PFSK-1 (cell line): ENCODE measurements at regions not wholly inside any gene's neighbourhood (a gene's known extent, or its start where the extent isn't known, plus 50 kb on each side); places are given as distances from the start of the nearest gene placed in this dataset.

Source experiments
- FOXP2 ChIP-seq: optimal IDR thresholded peaks from 2 replicates; pipeline ENCODE3; 2011; ENCODE audit warnings: borderline replicate concordance, control low read depth, inconsistent platforms; ENCODE audit not compliant: insufficient read depth; ENCODE audit errors: extremely low read length, extremely low read depth
- POLR2AphosphoS5 ChIP-seq: IDR thresholded peaks from 2 replicates; pipeline ENCODE4 v1.6.1; 2012; ENCODE audit warnings: low read depth, mild to moderate bottlenecking, control low read depth, low read length, moderate library complexity
- REST ChIP-seq, 2 experiments: IDR thresholded peaks; 2 replicates each; pipeline versions ENCODE4 v1.6.1 to v1.8.0; 2011 to 2012; ENCODE audit warnings: low read depth in 2 of 2, low read length in 2 of 2, control low read depth in 1 of 2, inconsistent platforms in 1 of 2, mild to moderate bottlenecking in 1 of 2, moderate library complexity in 1 of 2; ENCODE audit not compliant: insufficient read depth in 1 of 2
- SIN3A ChIP-seq: IDR thresholded peaks from 2 replicates; pipeline ENCODE4 v1.6.1; 2012; ENCODE audit warnings: mild to moderate bottlenecking, low read length, moderate library complexity, borderline replicate concordance; ENCODE audit not compliant: insufficient read depth
- TAF1 ChIP-seq: IDR thresholded peaks from 2 replicates; pipeline ENCODE4 v1.6.1; 2012; ENCODE audit warnings: low read length, control low read depth, borderline replicate concordance; ENCODE audit not compliant: insufficient read depth

- TF ChIP-seq FOXP2: no peak
- no peak for TF ChIP-seq POLR2AphosphoS5
- TF ChIP-seq TAF1: no peak
- no peak for TF ChIP-seq REST (IDR thresholded peaks at IDR 0.05; ENCODE audit: insufficient read depth in 1 of 2, low read depth in 2 of 2, low read length in 2 of 2)
- TF ChIP-seq SIN3A: no peak
These were observed 613.5 kb upstream of the TBX3 start for GRCh38 chr12:115297445-115297844.

GRCh38 chr12:115296613-115297198, 612.7 kb upstream of the TBX3 start:
- TF ChIP-seq SIN3A (no peak), REST (IDR thresholded peaks at IDR 0.05; ENCODE audit: insufficient read depth in 1 of 2, low read depth in 2 of 2, low read length in 2 of 2) (no peak), TAF1 (no peak), FOXP2 (no peak), POLR2AphosphoS5 (no peak)

- TF ChIP-seq POLR2AphosphoS5: no peak
- TF ChIP-seq SIN3A: no peak
- TF ChIP-seq FOXP2: no peak
- no peak for TF ChIP-seq REST (IDR thresholded peaks at IDR 0.05; ENCODE audit: insufficient read depth in 1 of 2, low read depth in 2 of 2, low read length in 2 of 2)
- no peak for TF ChIP-seq TAF1
These were observed 611.9 kb upstream of the TBX3 start for GRCh38 chr12:115295886-115296285.

GRCh38 chr12:115294453-115295133, 610.6 kb upstream of the TBX3 start:
- TF ChIP-seq FOXP2 (no peak), TAF1 (no peak), SIN3A (no peak), POLR2AphosphoS5 (no peak), REST (IDR thresholded peaks at IDR 0.05; ENCODE audit: insufficient read depth in 1 of 2, low read depth in 2 of 2, low read length in 2 of 2) (no peak)
